LNCAP (cell line): ENCODE measurements at regions not wholly inside any gene's neighbourhood (a gene's known extent, or its start where the extent isn't known, plus 50 kb on each side); places are given as distances from the start of the nearest gene placed in this dataset.

ENCODE experiments used
- CTCF ChIP-seq: fragments of 450-650 bp; IDR thresholded peaks from 2 replicates; pipeline ENCODE4 v1.5.1; 2017; ENCODE audit warnings: mild to moderate bottlenecking

DNA sequence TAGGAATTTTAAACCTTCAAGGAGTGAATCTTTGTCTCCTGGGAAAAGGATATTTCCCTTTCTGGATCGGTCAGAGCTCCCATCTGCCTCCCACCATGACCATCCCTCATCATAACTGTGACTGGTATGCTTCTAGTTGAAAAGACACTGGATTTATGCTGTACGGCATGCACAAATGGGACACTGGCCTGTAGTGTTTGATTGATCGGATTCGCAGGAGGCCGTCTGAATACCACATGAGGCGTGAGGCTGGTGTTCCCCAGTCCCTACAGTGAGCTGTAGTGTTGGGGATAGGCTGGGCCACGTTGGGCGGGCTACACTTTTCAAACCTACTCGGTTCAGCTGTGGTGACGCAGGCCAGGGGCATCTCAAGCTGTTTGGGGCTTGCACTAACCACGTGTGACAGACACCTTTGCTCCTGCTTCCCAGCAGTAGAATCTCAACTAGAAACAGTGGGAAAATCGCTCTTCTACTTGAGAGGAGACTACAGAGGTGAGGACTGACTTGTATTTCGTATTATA lies 101.8 kb downstream of the MID1IP1 start:
- no peak for TF ChIP-seq CTCF

DNA sequence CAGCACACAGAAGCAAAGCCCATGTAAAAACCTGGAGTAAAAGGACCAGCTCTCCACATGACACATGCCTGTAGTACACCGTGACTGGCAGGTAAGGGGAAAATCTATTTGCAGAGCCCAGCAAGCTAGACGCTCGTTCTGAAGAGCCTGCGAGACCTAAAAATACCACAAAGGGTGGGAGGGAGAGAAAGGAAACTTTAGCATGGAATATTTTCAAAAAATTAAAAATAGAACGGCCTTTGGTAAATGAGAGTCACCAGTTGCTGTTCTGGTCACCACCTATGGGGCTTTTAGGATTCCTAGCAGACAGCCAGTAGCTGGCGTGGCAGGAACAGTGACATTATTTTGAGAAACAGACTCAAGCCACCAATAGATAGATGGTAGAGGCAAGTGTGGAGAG lies 115.5 kb downstream of the MID1IP1 start:
- TF ChIP-seq CTCF, result no peak

GRCh38 chrX:38917954-38918353 lies 116.7 kb downstream of the MID1IP1 start:
- no peak for TF ChIP-seq CTCF

DNA sequence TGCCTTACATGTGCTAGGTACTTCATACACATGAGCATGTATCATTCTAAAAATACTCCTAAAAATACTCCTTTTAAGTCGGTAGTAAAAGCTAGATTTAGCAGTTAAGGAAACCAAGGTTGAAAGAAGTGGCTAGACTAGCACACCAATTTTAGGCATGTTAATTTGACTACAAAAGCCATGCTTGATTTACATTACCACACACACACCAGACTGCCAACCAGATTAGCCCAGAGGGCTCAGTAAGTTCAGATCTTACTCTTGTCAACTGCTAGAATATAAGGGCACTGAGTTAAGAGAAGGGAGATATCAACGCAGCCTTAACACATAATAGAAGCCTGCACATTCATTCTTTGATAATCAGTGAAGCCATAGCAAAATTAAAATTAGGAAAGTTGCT lies 117.9 kb downstream of the MID1IP1 start:
- no peak for TF ChIP-seq CTCF

- no peak for TF ChIP-seq CTCF
These were observed 118.7 kb downstream of the MID1IP1 start for GRCh38 chrX:38919853-38920528.

- no peak for TF ChIP-seq CTCF
These were observed 122.3 kb downstream of the MID1IP1 start for GRCh38 chrX:38923451-38923969.

DNA sequence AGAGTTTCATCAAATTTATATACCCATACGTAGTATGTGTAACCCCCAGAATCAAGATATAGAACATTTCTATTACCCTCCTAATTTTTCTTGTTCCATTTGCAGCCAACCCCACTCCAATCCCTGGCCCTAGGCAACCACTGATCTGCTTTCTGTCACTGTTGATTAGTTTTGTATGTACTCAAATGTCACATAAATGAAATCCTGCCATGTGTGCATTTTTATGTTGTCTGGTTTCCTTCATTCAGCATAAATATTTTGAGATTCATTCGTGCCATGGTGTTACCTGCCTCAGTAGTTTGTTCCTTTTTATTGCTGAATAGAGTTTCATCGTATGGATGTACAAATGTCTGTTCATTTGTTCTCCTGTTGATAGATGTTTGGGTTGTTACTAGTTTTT lies 126.3 kb downstream of the MID1IP1 start:
- TF ChIP-seq CTCF, result no peak

DNA sequence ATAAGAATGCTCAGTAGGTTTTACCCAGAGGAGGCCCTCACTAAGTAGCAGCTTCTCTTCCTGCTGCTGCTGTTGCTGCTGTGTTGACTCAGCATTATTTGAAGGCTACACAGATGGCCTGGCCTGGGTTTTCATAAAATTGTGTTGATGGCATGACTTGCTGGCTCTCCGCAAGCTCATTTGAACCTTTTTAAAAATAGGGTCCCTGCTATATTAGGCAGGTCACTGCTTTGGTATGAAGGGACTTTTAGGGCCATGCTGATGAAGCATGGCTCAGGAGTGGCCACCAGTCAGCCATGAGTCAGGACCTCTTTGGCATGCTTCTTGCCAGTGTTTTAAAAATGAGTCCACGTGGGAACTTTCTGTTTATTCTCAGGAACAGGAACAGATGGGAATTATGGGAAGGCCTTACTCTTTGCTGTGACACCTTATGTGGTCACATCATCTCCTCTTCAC lies 128.7 kb downstream of the MID1IP1 start:
- no peak for TF ChIP-seq CTCF
